CD4-positive, CD25-positive, alpha-beta regulatory T cell (primary cell): ENCODE measurements at regions not wholly inside any gene's neighbourhood (a gene's known extent, or its start where the extent isn't known, plus 50 kb on each side); places are given as distances from the start of the nearest gene placed in this dataset.

Experiments used
- ATAC-seq, 2 donors: fragments of 150-1000 bp; cut with Tn5 transposase; one replicate each; pipeline ENCODE4 v1.10.0; 2021; ENCODE audit warnings: low read depth in 2 of 2, moderate number of reproducible peaks in 2 of 2, moderate library complexity in 1 of 2
- DNase-seq, 3 donors: peaks; one replicate each; pipeline versions ENCODE4 v3.0.0 to v3.0.0-alpha.2; 2012 to 2022; ENCODE audit warnings: mixed read lengths in 1 of 3
- H3K27ac ChIP-seq: one replicate; pipeline ENCODE4 v1.7.0; 2013; ENCODE audit warnings: mild to moderate bottlenecking, low read length; ENCODE audit not compliant: insufficient read depth, poor library complexity, severe bottlenecking
- H3K27me3 ChIP-seq: one replicate; pipeline ENCODE4 v1.7.0; 2013; ENCODE audit warnings: low read length; ENCODE audit not compliant: control insufficient read depth, insufficient read depth
- H3K36me3 ChIP-seq: one replicate; pipeline ENCODE4 v1.7.0; 2013; ENCODE audit warnings: mild to moderate bottlenecking, low read length, moderate library complexity; ENCODE audit not compliant: control insufficient read depth, insufficient read depth
- H3K4me1 ChIP-seq: 2 replicates; pipeline ENCODE4 v1.7.0; 2013; ENCODE audit warnings: mild to moderate bottlenecking, low read length; ENCODE audit not compliant: insufficient read depth, control insufficient read depth, poor library complexity, severe bottlenecking
- H3K4me3 ChIP-seq: one replicate; pipeline ENCODE4 v1.7.0; 2013; ENCODE audit warnings: low read depth, mild to moderate bottlenecking, low read length, moderate library complexity
- H3K9me3 ChIP-seq, 2 experiments: 1 replicate in 1 of 2; 2 replicates in 1 of 2; pipeline ENCODE4 v1.7.0; 2013; ENCODE audit warnings: low read length in 2 of 2, mild to moderate bottlenecking in 1 of 2, moderate library complexity in 1 of 2; ENCODE audit not compliant: control insufficient read depth in 2 of 2
- H3K27ac Mint-ChIP-seq, 3 donors: one replicate each; pipeline ENCODE4 v1.8.0; 2020 to 2022; ENCODE audit warnings: mild to moderate bottlenecking in 3 of 3, mixed read lengths in 3 of 3, moderate library complexity in 2 of 3
- H3K27me3 Mint-ChIP-seq: one replicate; pipeline ENCODE4 v1.8.0; 2022; ENCODE audit warnings: mild to moderate bottlenecking, mixed read lengths
- H3K36me3 Mint-ChIP-seq: one replicate; pipeline ENCODE4 v1.8.0; 2020; ENCODE audit warnings: mixed read lengths
- H3K4me1 Mint-ChIP-seq, 4 donors: one replicate each; pipeline ENCODE4 v1.8.0; 2020 to 2022; ENCODE audit warnings: mixed read lengths in 4 of 4, mild to moderate bottlenecking in 1 of 4
- H3K4me3 Mint-ChIP-seq, 4 donors: one replicate each; pipeline ENCODE4 v1.8.0; 2020 to 2022; ENCODE audit warnings: mild to moderate bottlenecking in 4 of 4, mixed read lengths in 4 of 4, moderate library complexity in 3 of 4
- H3K9me3 Mint-ChIP-seq, 7 donors: one replicate each; pipeline ENCODE4 v1.8.0; 2020 to 2022; ENCODE audit warnings: mixed read lengths in 7 of 7, mild to moderate bottlenecking in 3 of 7, moderate library complexity in 2 of 7

GRCh38 chr7:25945608-25946007 lies 206.4 kb upstream of the NFE2L3 start:
- no peaks in the 10 kb centered on the region for H3K27me3 Mint-ChIP-seq
- Histone ChIP-seq H3K27ac (no peak overlapping the region), H3K36me3 (no peaks in the 10 kb centered on the region), H3K9me3 (no peaks in the 10 kb centered on the region), H3K4me3 (no peak overlapping the region), H3K4me1 (peaks cover 18% of the 10 kb centered on the region), H3K27me3 (peaks cover 2% of the 10 kb centered on the region)
- peaks cover 15 to 27% (median 16%) of the 10 kb centered on the region in 4 donors for H3K4me1 Mint-ChIP-seq
- H3K36me3 Mint-ChIP-seq: no peaks in the 10 kb centered on the region
- DNase-seq (no peak), ATAC-seq (no peak)
- H3K4me3 Mint-ChIP-seq: no peak overlapping the region
- H3K27ac Mint-ChIP-seq: no peak overlapping the region
- H3K9me3 Mint-ChIP-seq: peaks cover 0 to 4% (median 0%) of the 10 kb centered on the region in 7 donors

GRCh38 chr7:25946181-25946580 lies 205.8 kb upstream of the NFE2L3 start:
- Mint-ChIP-seq H3K4me3 (peak overlapping the region in 1 of 4 donors; percentile 60), H3K27me3 (no peaks in the 10 kb centered on the region), H3K36me3 (no peaks in the 10 kb centered on the region), H3K4me1 (peaks cover 11 to 23% (median 15%) of the 10 kb centered on the region in 4 donors), H3K27ac (no peak overlapping the region), H3K9me3 (peaks cover 0 to 4% (median 0%) of the 10 kb centered on the region in 7 donors)
- no peak for ATAC-seq
- Histone ChIP-seq H3K4me3 (no peak overlapping the region), H3K27ac (no peak overlapping the region), H3K4me1 (peaks cover 17% of the 10 kb centered on the region), H3K9me3 (no peaks in the 10 kb centered on the region), H3K27me3 (peaks cover 2% of the 10 kb centered on the region), H3K36me3 (no peaks in the 10 kb centered on the region)
- no peak for DNase-seq

- Mint-ChIP-seq H3K4me1 (peaks cover 11 to 23% (median 15%) of the 10 kb centered on the region in 4 donors), H3K27ac (no peak overlapping the region), H3K36me3 (no peaks in the 10 kb centered on the region), H3K4me3 (peak overlapping the region in 1 of 4 donors; percentile 89), H3K9me3 (peaks cover 0 to 2% (median 0%) of the 10 kb centered on the region in 7 donors), H3K27me3 (no peaks in the 10 kb centered on the region)
- Histone ChIP-seq H3K4me3 (no peak overlapping the region), H3K4me1 (peaks cover 21% of the 10 kb centered on the region), H3K9me3 (no peaks in the 10 kb centered on the region), H3K27ac (no peak overlapping the region), H3K36me3 (no peaks in the 10 kb centered on the region), H3K27me3 (peaks cover 2% of the 10 kb centered on the region)
- DNase-seq (no peak), ATAC-seq (no peak)
Observed at GRCh38 chr7:25947669-25948516, 204.1 kb upstream of the NFE2L3 start.

- H3K27me3 Mint-ChIP-seq: no peaks in the 10 kb centered on the region
- peaks cover 0 to 3% (median 0%) of the 10 kb centered on the region in 7 donors for H3K9me3 Mint-ChIP-seq
- no peaks in the 10 kb centered on the region for H3K36me3 Mint-ChIP-seq
- H3K27me3 ChIP-seq: no peaks in the 10 kb centered on the region
- no peaks in the 10 kb centered on the region for H3K36me3 ChIP-seq
- H3K9me3 ChIP-seq: no peaks in the 10 kb centered on the region
- H3K27ac ChIP-seq: no peak overlapping the region
- H3K4me1 ChIP-seq: peaks cover 21% of the 10 kb centered on the region
- peak overlapping the region in 2 of 3 donors; percentile 25 to 75 for H3K27ac Mint-ChIP-seq
- peak overlapping the region; percentile 57 for H3K4me3 ChIP-seq
- H3K4me1 Mint-ChIP-seq: peaks cover 12 to 23% (median 16%) of the 10 kb centered on the region in 4 donors
- H3K4me3 Mint-ChIP-seq: peak overlapping the region; percentile 85 to 94 (median 88)
- ATAC-seq (no peak), DNase-seq (peak in 1 of 3 donors; percentile 34)
Observed at GRCh38 chr7:25949736-25950487, 202.1 kb upstream of the NFE2L3 start.

GRCh38 chr7:25950488-25951413 lies 201.2 kb upstream of the NFE2L3 start:
- Histone ChIP-seq H3K4me3 (peak overlapping the region; percentile 57), H3K4me1 (peaks cover 21% of the 10 kb centered on the region), H3K27me3 (no peaks in the 10 kb centered on the region), H3K9me3 (no peaks in the 10 kb centered on the region), H3K27ac (peak overlapping the region; percentile 20), H3K36me3 (no peaks in the 10 kb centered on the region)
- peak overlapping the region in 2 of 3 donors; percentile 71 to 75 for H3K27ac Mint-ChIP-seq
- DNase-seq: peak; percentile 84 to 95 (median 90)
- H3K36me3 Mint-ChIP-seq: no peaks in the 10 kb centered on the region
- peak overlapping the region; percentile 87 to 98 (median 91) for H3K4me3 Mint-ChIP-seq
- ATAC-seq: peak; percentile 97
- peaks cover 0 to 3% (median 0%) of the 10 kb centered on the region in 7 donors for H3K9me3 Mint-ChIP-seq
- H3K27me3 Mint-ChIP-seq: no peaks in the 10 kb centered on the region
- H3K4me1 Mint-ChIP-seq: peaks cover 12 to 23% (median 16%) of the 10 kb centered on the region in 4 donors

- Histone ChIP-seq H3K9me3 (no peaks in the 10 kb centered on the region), H3K4me1 (peaks cover 21% of the 10 kb centered on the region), H3K27ac (peak overlapping the region; percentile 58), H3K36me3 (no peaks in the 10 kb centered on the region), H3K4me3 (peak overlapping the region; percentile 33), H3K27me3 (no peaks in the 10 kb centered on the region)
- Mint-ChIP-seq H3K27ac (peak overlapping the region in 1 of 3 donors; percentile 20), H3K9me3 (peaks cover 0 to 3% (median 0%) of the 10 kb centered on the region in 7 donors), H3K4me1 (peaks cover 12 to 23% (median 16%) of the 10 kb centered on the region in 4 donors), H3K27me3 (no peaks in the 10 kb centered on the region), H3K4me3 (peak overlapping the region; percentile 74 to 77 (median 76)), H3K36me3 (no peaks in the 10 kb centered on the region)
- DNase-seq: peak in 1 of 3 donors; percentile 9
- ATAC-seq: no peak
Observed at GRCh38 chr7:25951414-25952260, 200.4 kb upstream of the NFE2L3 start.
